Muscle of leg (tissue), 3 donors: ENCODE measurements at regions not wholly inside any gene's neighbourhood (a gene's known extent, or its start where the extent isn't known, plus 50 kb on each side); places are given as distances from the start of the nearest gene placed in this dataset.

Experiments
- DNase-seq: peaks from one replicate; pipeline ENCODE4 v3.0.0; 2013
- H3K27ac ChIP-seq: one replicate; pipeline ENCODE4 v1.5.1; 2013; ENCODE audit warnings: mild to moderate bottlenecking, low read length, control low read depth
- H3K27me3 ChIP-seq: one replicate; pipeline ENCODE4 v1.6.1; 2013; ENCODE audit warnings: low read length; ENCODE audit not compliant: control insufficient read depth, insufficient read depth
- H3K36me3 ChIP-seq: one replicate; pipeline ENCODE4 v1.6.1; 2013; ENCODE audit warnings: low read length; ENCODE audit not compliant: control insufficient read depth, insufficient read depth
- H3K4me1 ChIP-seq: one replicate; pipeline ENCODE4 v1.6.1; 2013; ENCODE audit warnings: low read length; ENCODE audit not compliant: control insufficient read depth, insufficient read depth
- H3K4me3 ChIP-seq: one replicate; pipeline ENCODE4 v1.5.1; 2013; ENCODE audit warnings: low read length, control low read depth
- H3K9me3 ChIP-seq: replicated peaks from 2 replicates; pipeline ENCODE4 v1.6.1; 2013; ENCODE audit warnings: low read depth, low read length; ENCODE audit not compliant: control insufficient read depth
- WGBS: methylation state at CpG from one replicate; pipeline ENCODE4 v1.1.5; 2013; ENCODE audit warnings: missing lambda C conversion rate; ENCODE audit not compliant: insufficient coverage; 5-methylcytosine and 5-hydroxymethylcytosine counted together

DNA sequence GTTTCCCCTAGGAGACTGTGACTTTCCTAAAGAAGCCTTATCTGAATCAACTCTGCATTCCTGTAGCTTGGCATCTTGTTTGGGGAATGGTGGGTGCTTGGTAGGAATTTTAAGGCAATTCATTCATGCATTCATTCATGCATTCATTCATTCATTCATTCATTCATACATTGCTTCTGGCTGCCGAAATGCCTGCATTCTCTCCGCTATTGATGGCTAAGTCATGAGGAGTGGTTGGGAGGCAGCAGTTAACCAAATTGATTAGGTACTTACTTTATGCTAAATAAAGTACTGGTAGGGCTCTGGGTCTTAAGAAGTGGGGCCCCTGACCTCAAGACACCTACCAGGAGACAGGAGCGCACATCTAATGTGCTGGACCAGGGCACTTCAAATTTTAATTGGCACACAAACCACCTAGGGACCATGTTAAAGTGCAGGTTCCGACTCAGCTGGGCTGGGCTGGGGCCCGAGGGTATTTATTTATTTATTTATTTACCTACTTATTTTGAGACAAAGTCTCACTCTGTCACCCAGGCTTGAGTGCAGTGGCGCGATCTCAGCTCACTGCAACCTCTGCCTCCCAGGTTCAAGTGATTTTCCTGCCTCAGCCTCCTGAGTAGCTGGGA is 127.6 kb downstream of the ANKRD60 start:
- H3K27me3 ChIP-seq = no peaks in the 10 kb centered on the region

DNA sequence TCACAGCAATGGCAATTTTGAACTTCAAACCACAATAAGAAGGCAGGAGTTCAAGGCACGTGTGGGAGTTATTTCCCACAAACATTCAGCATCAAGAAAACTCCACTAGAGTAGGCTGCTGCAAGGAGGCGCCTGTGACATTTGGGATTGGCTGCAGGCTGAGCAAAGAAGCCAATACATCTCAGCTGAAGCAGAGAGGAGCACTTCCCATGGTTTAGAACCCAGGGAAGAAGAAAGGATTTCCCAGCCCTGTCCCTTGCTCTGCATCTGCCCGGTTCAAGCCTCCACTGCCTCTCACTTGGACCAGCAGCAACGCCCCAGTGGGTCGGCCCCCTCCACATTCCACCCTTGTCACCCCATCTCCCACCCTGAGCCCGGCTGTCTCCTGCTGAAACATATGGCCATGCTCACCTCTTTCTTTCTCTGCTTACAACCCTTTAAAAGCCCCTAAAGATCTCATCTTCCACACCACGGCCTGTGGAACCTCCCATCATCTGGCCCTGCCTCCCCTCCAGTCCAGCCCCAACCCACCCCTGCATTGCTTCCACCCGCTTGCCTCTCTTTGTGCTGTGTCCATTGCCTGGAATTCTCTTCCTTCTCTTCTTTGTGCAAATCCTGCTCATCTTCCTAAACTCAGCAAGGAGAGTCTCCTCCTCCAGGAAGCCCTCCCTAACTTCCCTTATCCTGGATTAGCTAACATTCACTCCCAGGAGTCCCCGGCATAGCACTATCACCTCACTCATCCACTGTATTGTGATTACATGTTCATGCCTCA is 128.3 kb downstream of the ANKRD60 start:
- H3K27me3 ChIP-seq = no peaks in the 10 kb centered on the region
- peaks cover 34% of the 10 kb centered on the region for H3K4me1 ChIP-seq
- H3K27ac ChIP-seq = no peak overlapping the region
- DNase-seq = no peak
- H3K9me3 ChIP-seq = no peaks in the 10 kb centered on the region
- WGBS = 78% methylated on average over 8 of the region's 9 CpGs
- H3K36me3 ChIP-seq = no peaks in the 10 kb centered on the region
- no peak overlapping the region for H3K4me3 ChIP-seq

More for the DNA sequence above, 127.6 kb downstream of the ANKRD60 start:
- Histone ChIP-seq H3K9me3 (peaks cover 3% of the 10 kb centered on the region), H3K27ac (no peak overlapping the region), H3K4me1 (peaks cover 34% of the 10 kb centered on the region), H3K4me3 (no peak overlapping the region), H3K36me3 (no peaks in the 10 kb centered on the region)
- WGBS = 100% methylated on average over 1 of the region's 7 CpGs
- no peak for DNase-seq

DNA sequence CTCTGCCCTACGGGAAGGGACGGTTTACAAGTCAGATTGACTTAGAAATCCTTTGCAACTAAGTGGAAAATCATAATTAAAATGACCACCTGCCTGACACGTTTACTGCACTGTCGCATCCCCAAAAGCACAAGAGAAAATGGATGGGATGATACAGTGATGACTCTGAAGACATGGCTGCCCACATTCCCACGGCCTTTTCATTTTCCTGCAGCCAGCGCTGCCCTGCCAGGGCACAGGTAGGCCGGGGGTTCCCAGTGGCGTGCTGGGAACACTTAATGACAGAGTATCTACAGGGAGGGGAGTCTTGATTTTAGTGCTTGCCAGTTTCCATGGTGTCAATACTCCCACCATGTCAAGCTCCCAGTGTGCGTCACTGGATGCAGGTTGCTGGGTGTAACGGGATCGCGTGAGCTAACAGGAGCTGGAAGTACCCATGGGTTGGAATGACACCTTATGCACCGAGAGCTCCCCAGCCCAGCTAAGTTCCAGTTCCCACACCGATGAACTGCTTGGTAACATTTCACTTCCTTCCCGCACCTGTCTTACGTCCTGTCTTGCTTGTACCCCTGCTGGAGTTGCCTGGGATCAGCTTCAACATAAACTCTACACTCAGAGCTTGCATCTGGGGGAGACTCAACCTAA is 129.0 kb downstream of the ANKRD60 start:
- WGBS = 86% methylated on average over 12 of the region's 16 CpGs
- Histone ChIP-seq H3K27me3 (no peaks in the 10 kb centered on the region), H3K4me3 (no peak overlapping the region), H3K27ac (no peak overlapping the region), H3K9me3 (no peaks in the 10 kb centered on the region), H3K36me3 (no peaks in the 10 kb centered on the region), H3K4me1 (peaks cover 34% of the 10 kb centered on the region)
- DNase-seq = no peak

DNA sequence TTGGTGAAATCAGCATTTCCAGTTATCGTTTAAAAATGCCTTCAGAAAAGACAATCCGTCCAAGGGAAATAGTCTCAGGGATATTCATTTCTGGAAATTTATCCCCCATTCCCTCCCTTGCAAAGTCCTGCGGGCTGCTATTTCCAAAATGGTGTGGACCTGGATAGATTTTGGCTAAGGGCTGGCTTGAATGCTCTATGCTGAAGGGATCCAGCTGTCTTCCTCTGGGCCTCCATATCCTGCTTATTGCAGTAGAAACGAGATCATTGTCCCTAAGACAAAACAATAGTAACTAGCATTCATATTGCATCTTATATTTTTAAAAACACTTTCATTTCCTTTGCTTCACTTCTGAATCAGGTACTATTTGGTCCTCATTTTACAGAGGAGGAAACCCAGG is 129.9 kb downstream of the ANKRD60 start:
- no peak overlapping the region for H3K4me3 ChIP-seq
- H3K27me3 ChIP-seq = no peaks in the 10 kb centered on the region
- no peak overlapping the region for H3K27ac ChIP-seq
- no peak for DNase-seq
- H3K36me3 ChIP-seq = no peaks in the 10 kb centered on the region
- no peaks in the 10 kb centered on the region for H3K9me3 ChIP-seq
- peaks cover 32% of the 10 kb centered on the region for H3K4me1 ChIP-seq
- no CpG with 5 or more reads among the region's 4 CpGs for WGBS

DNA sequence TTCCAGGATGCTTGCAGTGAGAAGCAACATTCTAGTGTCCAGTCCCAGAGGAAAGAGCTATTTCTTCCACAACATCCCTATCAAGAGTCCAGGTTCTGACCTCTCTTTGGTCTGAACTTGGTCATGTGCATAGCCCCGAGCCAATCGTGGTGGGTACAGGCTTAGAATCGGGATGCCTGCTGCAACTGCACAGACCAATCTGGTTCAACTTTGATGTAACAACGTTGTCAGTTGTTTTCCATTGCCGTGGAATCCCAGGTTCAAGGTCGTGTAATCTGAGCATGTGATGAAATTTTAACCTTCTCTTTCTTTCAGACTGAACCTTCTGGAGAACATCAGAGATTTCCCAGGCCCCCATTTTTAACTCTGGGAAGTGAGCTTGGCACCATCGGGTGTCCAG is 130.5 kb downstream of the ANKRD60 start:
- Histone ChIP-seq H3K27me3 (no peaks in the 10 kb centered on the region), H3K36me3 (no peaks in the 10 kb centered on the region), H3K27ac (no peak overlapping the region), H3K4me3 (no peak overlapping the region), H3K4me1 (peaks cover 26% of the 10 kb centered on the region), H3K9me3 (no peaks in the 10 kb centered on the region)
- no peak for DNase-seq
- 65% methylated on average over 6 of the region's 7 CpGs for WGBS

DNA sequence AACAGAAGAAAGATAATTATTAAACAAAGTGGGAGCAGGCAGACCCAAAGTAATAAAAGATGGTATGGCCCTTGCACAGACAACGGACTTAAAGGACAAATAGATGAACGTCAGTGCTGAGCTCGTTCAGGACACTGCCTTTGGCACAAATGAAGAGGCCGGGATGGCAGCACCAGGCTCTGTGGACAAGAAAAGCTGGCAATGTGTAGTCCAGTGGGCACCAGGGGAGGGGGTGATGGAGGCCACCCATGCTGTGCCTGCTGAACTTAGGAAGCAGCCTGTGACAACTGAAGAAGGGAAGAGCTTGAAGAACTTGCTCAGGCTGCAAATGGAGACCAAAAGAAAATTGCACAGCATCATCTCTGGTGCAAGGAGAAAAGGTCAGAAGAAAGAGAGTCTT is 131.0 kb downstream of the ANKRD60 start:
- no peaks in the 10 kb centered on the region for H3K36me3 ChIP-seq
- H3K4me3 ChIP-seq = no peak overlapping the region
- H3K4me1 ChIP-seq = peaks cover 25% of the 10 kb centered on the region
- no peaks in the 10 kb centered on the region for H3K27me3 ChIP-seq
- H3K9me3 ChIP-seq = no peaks in the 10 kb centered on the region
- no peak for DNase-seq
- H3K27ac ChIP-seq = no peak overlapping the region
- WGBS = 90% methylated on average over 4 of the region's 4 CpGs

DNA sequence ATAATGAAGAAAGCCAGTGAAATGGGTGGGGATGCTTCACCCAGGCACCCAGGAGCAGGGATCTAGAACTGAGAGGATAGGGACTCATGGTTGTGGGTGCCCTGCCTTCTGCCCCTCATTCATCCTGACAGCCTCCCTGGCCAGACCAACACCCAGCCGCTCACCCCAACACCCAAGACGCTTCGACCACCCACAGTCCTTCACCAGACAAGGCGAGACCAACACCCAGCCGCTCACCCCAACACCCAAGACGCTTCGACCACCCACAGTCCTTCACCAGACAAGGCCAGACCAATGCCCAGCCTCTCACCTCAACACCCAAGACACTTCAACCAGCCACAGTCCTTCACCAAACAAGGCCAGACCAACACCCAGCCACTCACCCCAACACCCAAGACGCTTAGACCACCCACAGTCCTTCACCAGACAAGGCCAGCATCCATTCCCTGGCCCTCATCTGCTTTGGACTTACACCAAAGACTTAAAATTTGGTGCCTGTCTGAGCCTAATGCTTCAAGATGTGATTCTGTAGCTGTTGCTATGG is 131.5 kb downstream of the ANKRD60 start:
- Histone ChIP-seq H3K9me3 (no peaks in the 10 kb centered on the region), H3K27me3 (no peaks in the 10 kb centered on the region), H3K36me3 (no peaks in the 10 kb centered on the region), H3K4me3 (no peak overlapping the region), H3K27ac (no peak overlapping the region), H3K4me1 (peaks cover 27% of the 10 kb centered on the region)
- WGBS = 96% methylated on average over 8 of the region's 8 CpGs
- no peak for DNase-seq

DNA sequence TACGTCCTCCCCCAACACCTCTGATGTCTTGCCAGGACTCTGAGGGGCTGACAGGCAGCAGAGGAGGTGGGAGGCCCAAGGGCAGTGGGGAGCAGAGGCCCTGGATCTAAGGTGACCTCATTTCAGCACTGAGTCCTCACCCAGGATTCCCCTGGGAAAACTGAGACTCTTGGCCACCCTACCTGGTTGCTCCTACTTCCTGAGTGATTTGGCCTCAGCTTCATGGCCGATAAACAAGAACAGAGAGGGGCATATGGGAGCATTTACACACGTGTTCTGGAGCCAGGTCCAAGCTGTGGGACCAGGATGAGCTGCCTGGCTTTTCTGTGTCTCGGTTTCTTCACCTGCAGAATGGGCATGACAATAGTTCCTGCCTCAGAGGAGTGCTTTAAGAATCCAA is 133.8 kb downstream of the ANKRD60 start:
- Histone ChIP-seq H3K4me3 (no peak overlapping the region), H3K36me3 (no peaks in the 10 kb centered on the region), H3K9me3 (peaks cover 3% of the 10 kb centered on the region), H3K27ac (no peak overlapping the region), H3K4me1 (peaks cover 16% of the 10 kb centered on the region), H3K27me3 (no peaks in the 10 kb centered on the region)
- DNase-seq = no peak
- WGBS = 60% methylated on average over 4 of the region's 4 CpGs

DNA sequence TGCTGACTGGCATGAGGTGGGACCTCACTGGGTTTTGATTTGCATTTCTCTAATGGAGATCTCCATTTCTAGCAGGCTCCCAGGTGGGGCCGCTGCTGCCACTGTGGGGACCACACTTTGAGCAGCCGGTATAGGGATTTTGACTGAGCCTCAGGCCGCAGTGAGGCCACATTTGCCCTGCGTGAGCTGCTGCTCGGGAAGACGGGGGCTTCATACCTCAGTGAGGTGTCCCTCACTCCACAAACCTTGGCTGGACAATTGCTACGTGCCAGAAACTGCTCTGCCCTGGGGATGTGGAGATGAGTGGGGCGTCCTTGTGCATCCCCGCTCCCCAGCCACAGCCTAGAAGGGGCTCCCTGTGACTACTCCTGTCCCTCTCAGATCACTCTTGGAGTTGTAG is 134.3 kb downstream of the ANKRD60 start:
- Histone ChIP-seq H3K27me3 (no peaks in the 10 kb centered on the region), H3K4me3 (no peak overlapping the region), H3K9me3 (peaks cover 3% of the 10 kb centered on the region), H3K36me3 (no peaks in the 10 kb centered on the region), H3K4me1 (peaks cover 12% of the 10 kb centered on the region), H3K27ac (no peak overlapping the region)
- WGBS = 88% methylated on average over 8 of the region's 9 CpGs
- no peak for DNase-seq

DNA sequence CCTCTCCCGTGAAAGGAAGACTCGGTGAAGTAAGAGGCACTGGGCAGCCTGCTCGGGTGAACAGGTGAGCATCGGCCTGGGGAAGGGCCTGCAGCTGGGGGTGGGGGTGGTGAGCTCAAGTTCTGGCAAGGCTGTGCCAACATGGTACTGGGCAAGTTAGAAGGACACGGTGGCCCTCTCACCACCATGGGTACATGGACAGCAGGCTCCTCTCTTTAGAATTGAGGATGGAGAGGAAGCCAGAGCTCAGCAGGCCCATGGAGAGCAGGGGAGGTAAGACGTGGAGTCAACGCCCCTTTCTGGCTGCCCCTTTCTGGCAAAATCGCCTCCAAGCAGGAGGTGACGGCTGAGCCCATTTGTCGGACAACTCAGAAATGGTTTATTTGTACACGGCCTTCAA is 135.6 kb downstream of the ANKRD60 start:
- Histone ChIP-seq H3K4me3 (no peak overlapping the region), H3K27ac (no peak overlapping the region), H3K27me3 (no peaks in the 10 kb centered on the region), H3K36me3 (no peaks in the 10 kb centered on the region), H3K9me3 (peaks cover 3% of the 10 kb centered on the region), H3K4me1 (peaks cover 12% of the 10 kb centered on the region)
- DNase-seq = no peak
- WGBS = 93% methylated on average over 9 of the region's 11 CpGs
